ENCODE measurements at regions not wholly inside any gene's neighbourhood (a gene's known extent, or its start where the extent isn't known, plus 50 kb on each side); places are given as distances from the start of the nearest gene placed in this dataset.

DNA sequence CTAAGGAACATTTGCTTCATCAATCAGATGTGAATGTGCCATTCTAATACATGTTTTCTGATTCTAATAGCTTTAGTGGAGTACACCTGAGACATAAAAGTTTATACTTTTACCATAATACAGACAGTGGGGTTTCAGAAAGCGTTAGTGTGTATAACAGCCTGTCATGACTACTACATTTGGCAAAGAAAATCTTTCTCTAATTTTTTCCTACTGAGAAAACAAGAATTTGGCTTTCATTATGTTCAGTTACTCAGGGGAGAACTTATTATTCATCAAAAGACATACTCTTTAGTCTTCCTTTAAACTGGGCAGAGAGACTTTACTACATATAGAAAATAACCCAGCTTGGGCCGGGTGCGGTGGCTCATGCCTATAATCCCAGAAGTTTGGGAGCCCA is 104.9 kb downstream of the PCDH18 start:
- TF ChIP-seq CTCF (IDR thresholded peaks at IDR 0.05) (no peak), POLR2A (IDR thresholded peaks at IDR 0.05) (no peak)
